ENCODE measurements at regions not wholly inside any gene's neighbourhood (a gene's known extent, or its start where the extent isn't known, plus 50 kb on each side); places are given as distances from the start of the nearest gene placed in this dataset.
A peak's percentile ranks its signal among the peaks of the same experiment; 100 is the strongest.

DNA sequence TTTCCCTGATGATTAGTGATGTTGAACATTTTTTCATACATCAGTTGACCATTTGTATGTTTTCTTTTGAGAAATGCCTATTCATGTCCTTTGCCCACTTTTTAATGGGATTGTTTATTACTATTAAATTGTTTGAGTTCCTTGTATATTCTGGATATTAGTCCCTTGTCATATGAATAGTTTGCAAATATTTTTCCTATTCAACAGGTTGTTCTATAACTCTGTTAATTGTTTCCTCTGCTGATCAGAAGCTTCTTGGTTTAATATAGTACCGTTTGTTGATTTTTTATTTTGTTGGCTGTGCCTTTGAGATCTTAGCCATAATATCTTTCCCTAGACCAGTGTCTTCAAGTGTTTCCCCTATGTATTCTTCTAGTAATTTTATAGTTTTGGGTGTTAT is 189.0 kb upstream of the RARB start:
- in situ Hi-C loops (cut with HindIII; ENCODE audit: low pct_unique_long_range_greater_than_20kb, low sequenced_read_pairs): no loop called here
- DNase-seq (ENCODE audit: low read depth in 1 of 2, low spot score in 1 of 2): no peak
- TF ChIP-seq JUND (IDR thresholded peaks at IDR 0.05; ENCODE audit: low read depth): no peak

DNA sequence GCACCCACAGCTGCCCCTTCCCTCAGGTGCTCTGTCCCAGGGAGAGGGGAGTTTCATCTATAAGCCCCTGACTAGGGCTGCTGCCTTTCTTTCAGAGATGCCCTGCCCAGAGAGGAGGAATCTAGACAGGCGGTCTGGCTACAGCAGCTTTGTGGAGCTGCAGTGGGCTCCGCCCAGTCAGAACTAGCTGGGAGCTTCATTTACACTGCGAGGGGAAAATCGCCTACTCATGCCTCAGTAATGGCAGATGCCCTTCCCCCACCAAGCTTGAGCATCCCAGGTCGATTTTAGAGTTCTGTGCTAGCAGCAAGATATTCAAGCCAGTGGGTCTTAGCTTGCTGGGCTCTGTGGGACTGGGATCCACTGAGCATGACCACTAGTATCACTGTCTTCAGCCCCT is 181.2 kb upstream of the RARB start:
- in situ Hi-C loops (cut with HindIII; ENCODE audit: low pct_unique_long_range_greater_than_20kb, low sequenced_read_pairs): no loop called here
- no peak for TF ChIP-seq JUND (IDR thresholded peaks at IDR 0.05; ENCODE audit: low read depth)
- no peak for DNase-seq (ENCODE audit: low read depth in 1 of 2, low spot score in 1 of 2)

DNA sequence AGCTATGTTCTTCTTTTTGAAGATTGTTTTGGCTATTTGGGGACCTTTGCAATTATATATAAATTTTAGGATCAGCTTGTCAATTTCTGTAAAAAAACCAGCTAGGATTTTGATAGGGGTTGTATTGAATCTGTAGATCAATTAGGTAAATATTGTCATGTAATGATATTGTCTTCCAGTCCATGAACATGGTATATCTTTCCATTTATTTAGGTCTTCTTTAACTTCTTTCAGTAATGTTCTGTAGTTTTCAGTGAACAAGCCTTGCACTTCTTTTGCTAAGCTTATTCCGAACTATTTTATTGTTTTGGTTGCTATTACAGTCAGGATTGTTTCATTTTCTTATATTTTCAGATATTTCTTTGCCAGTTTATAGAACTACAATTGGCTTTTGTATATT is 175.8 kb upstream of the RARB start:
- in situ Hi-C loops (cut with HindIII; ENCODE audit: low pct_unique_long_range_greater_than_20kb, low sequenced_read_pairs): no loop called here
- no peak for DNase-seq (ENCODE audit: low read depth in 1 of 2, low spot score in 1 of 2)
- TF ChIP-seq JUND (IDR thresholded peaks at IDR 0.05; ENCODE audit: low read depth): no peak

DNA sequence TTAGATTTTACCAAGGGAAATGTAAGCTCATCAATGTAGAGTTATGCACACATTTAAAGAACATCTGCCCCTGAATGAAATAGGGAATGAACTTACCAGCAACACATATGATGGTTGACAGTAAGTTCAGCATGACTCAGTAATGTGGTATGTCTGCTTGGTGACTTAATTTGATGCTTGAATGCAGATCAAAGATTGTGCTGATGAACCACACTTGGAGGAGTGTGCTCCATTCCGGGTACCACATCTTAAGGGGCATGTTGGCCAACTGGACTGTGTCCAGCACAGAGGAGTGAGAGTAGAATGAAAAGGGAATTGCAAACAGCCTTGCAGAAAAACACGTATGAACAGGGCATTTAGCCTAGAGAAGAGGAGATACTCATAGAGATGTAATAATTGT is 171.0 kb upstream of the RARB start:
- DNase-seq (ENCODE audit: low read depth in 1 of 2, low spot score in 1 of 2): no peak
- in situ Hi-C loops (cut with HindIII; ENCODE audit: low pct_unique_long_range_greater_than_20kb, low sequenced_read_pairs): no loop called here

DNA sequence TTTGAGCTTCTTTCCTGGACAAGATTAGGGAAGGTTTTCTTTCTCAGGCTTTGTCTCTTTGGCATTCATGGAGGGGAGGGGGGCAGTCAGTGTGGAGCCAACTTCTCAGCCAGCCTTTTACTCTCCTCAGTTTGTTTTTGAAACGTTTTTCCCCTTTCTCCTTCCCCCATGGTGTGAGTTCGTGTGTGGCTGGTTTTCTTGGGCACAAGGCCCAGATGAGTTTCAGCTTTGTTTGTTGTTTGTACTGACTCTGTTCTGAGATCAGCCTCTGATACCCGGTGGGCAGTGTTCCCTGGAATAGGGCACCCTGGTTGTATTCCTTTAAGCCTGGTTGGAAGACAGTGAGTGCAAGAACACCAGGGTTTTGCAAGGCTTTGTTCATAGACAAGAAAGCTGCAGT is 168.2 kb upstream of the RARB start:
- in situ Hi-C loops (cut with HindIII; ENCODE audit: low pct_unique_long_range_greater_than_20kb, low sequenced_read_pairs): no loop called here
- DNase-seq (ENCODE audit: low read depth in 1 of 2, low spot score in 1 of 2): peak in 1 of 2 experiments; percentile 51

More for the DNA sequence above, 171.0 kb upstream of the RARB start:
- TF ChIP-seq JUND (IDR thresholded peaks at IDR 0.05; ENCODE audit: low read depth): no peak

DNA sequence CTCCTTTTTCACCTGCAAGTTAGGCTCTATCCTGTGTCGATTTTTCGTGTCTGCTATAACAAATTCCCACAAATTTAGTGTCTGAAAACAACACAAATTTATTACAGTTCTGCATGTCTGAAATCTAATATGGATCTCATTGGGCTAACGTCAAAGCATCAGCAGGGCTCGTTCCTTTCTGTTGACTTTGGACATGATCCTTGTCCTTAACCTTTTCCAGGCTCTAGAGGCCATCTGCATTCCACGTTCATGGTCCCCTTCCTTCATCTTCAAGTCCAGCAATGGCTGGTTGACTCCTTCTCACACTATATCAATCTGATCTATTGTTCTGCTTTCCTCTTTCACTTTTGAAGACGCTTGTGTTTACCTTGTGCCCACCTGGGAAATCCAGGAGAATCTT is 165.7 kb upstream of the RARB start:
- in situ Hi-C loops (cut with HindIII; ENCODE audit: low pct_unique_long_range_greater_than_20kb, low sequenced_read_pairs): no loop called here

More for the DNA sequence above, 168.2 kb upstream of the RARB start:
- no peak for TF ChIP-seq JUND (IDR thresholded peaks at IDR 0.05; ENCODE audit: low read depth)

DNA sequence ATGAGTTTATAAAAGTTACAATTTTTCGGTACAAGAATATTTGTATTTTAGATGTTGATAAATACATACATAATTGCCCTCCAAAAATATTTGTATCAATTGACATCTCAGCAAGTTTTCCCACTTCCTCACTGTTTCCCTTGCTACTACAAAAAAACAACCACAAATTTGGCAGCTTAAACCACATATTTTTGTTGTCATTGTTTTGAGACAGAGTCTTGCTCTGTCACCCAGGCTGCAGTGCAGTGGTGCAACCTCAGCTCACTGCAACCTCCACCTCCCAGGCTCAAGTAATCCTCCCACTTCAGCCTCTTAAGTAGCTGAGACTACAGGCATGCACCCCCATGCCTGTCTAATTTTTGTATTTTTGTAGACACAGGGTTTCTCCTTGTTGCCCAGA is 162.8 kb upstream of the RARB start:
- in situ Hi-C loops (cut with HindIII; ENCODE audit: low pct_unique_long_range_greater_than_20kb, low sequenced_read_pairs): no loop called here
- DNase-seq (ENCODE audit: low read depth in 1 of 2, low spot score in 1 of 2): no peak
- TF ChIP-seq JUND (IDR thresholded peaks at IDR 0.05; ENCODE audit: low read depth): no peak

More for the DNA sequence above, 165.7 kb upstream of the RARB start:
- DNase-seq (ENCODE audit: low read depth in 1 of 2, low spot score in 1 of 2): no peak
- TF ChIP-seq JUND (IDR thresholded peaks at IDR 0.05; ENCODE audit: low read depth): no peak

DNA sequence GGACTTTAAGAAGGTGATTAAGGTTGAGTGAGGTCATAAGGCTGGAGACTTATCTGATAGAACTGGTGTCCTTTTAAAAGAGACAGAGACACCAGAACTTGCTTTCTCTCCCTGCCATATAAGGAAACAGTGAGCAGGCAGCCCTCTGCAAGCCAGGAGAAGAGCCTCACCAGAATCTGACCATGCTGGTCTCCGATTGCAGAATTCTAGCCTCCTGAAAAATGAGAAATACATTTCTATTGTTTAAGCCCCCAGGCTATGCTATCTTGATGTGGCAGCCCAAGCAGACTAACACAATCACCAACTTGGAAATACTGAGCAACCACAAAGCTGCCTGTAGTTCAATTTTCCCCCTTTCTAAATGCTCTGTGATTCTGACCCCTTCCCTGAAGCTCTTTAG is 161.4 kb upstream of the RARB start:
- no peak for DNase-seq (ENCODE audit: low read depth in 1 of 2, low spot score in 1 of 2)
- in situ Hi-C loops (cut with HindIII; ENCODE audit: low pct_unique_long_range_greater_than_20kb, low sequenced_read_pairs): no loop called here
- no peak for TF ChIP-seq JUND (IDR thresholded peaks at IDR 0.05; ENCODE audit: low read depth)

DNA sequence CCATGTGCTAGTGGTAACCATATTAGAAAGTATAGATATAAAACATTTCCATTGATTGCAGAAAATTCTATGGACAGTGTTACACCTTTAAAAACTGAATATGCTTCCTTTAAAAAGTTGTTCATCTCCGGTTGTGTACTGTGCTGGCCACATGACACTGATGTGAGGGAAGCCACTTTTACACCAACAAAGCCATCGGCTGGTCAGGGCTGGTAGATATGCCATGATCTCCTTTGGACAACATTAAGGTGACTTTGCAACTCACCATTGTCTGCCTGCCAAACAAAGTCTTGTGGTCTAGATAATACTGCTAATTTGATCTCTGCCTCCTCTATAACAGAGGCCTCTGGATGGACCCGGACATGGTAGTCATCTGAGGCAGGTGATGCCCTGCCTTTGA is 156.0 kb upstream of the RARB start:
- no peak for DNase-seq (ENCODE audit: low read depth in 1 of 2, low spot score in 1 of 2)
- TF ChIP-seq JUND (IDR thresholded peaks at IDR 0.05; ENCODE audit: low read depth): no peak
- in situ Hi-C loops (cut with HindIII; ENCODE audit: low pct_unique_long_range_greater_than_20kb, low sequenced_read_pairs): no loop called here

DNA sequence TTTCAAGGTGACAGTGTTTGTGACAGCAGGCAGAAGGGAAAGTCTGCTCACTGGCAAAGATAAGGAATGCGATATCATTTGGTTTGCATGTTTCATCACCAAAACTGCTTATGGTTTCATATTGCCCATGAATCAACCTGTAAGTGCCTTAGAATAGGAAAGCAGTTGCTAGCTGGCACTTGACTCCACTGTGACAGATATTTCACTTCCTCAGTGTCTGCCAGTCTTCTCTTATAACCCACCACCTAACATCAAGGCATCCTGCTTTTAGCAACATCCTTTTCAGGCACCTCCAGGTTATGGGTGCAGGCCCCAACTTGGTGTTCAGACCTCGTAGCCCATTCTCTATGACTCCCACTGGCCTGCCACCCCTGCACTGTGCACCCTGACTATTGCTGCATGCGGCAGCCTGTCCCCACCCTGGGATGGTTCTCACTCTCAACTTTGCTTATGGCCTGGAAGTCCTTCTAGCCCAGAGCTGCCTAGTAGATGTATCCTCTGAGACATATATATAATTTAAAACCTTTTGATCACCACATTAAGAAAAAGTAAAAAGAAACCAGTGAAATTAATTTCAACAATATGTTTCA is 154.4 kb upstream of the RARB start:
- in situ Hi-C loops (cut with HindIII; ENCODE audit: low pct_unique_long_range_greater_than_20kb, low sequenced_read_pairs): no loop called here
- no peak for DNase-seq (ENCODE audit: low read depth in 1 of 2, low spot score in 1 of 2)
- TF ChIP-seq JUND (IDR thresholded peaks at IDR 0.05; ENCODE audit: low read depth): no peak

DNA sequence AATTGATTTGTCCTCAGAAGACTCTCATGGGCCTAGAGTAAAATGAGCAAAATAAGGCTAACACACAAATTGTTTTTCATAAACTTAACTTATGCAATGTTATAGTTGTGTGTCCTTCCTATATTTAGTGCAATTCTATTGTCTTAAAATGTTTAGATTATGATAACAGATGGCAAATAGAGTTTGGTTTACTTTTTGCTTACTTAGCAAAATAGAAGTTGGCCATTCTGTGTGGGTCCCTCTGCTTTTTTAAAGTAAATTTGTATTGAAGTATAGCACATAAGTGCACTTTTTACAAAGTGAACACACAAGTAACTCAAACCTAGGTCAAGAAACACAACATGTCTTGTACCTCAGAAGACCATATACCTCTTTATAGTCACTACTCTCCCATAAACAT is 150.6 kb upstream of the RARB start:
- DNase-seq (ENCODE audit: low read depth in 1 of 2, low spot score in 1 of 2): no peak
- in situ Hi-C loops (cut with HindIII; ENCODE audit: low pct_unique_long_range_greater_than_20kb, low sequenced_read_pairs): no loop called here
- no peak for TF ChIP-seq JUND (IDR thresholded peaks at IDR 0.05; ENCODE audit: low read depth)

DNA sequence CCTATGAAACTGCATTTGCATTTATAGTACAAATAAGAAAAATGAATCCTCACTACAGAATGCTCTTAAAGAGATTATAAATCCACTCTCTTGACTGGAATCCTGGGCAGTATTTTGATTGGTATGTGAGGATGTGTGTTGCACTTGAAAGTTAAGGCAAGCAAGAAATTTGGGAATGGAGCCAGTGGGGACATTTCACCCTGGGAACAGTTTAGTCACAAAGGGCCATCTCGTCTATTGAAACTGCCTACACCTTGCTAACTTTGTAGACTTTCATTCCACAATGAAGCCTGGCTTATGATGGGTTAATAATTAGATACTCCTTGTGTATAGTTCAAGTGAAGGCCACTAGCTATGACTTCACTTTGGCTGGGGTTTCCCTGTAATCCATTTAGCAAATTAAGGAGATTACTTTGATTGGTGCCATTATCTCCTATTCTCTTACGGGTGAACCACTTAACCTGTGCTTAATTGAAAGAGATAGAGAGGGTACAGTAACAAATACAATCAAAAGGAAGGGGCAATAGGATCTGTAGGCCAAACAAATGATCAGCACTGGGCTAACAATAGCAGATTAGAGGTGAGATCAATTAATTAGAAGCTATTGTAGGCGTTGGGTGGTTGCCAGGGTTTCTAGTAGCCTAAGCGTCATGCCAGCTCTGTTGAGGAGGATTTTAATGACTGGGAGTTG is 146.9 kb upstream of the RARB start:
- no peak for TF ChIP-seq JUND (IDR thresholded peaks at IDR 0.05; ENCODE audit: low read depth)
- in situ Hi-C loops (cut with HindIII; ENCODE audit: low pct_unique_long_range_greater_than_20kb, low sequenced_read_pairs): no loop called here
- no peak for DNase-seq (ENCODE audit: low read depth in 1 of 2, low spot score in 1 of 2)

DNA sequence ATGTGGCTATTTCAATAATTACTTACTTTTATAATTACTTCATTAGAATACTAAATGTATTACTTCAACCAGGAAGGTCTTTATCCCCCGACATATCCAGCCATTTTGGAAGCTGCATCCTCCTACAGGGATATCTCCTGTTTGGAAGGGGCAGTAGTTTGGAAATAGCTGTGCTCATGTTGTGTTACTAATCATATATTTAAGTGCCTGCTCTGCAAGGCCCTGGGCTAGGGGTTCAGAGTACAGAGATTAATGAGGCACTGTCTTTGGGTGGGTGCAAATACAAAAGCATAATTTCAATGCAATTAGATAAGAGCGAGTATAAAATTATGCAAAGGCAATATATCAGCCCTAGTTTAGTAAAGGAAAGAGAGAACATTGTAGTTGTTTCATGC is 146.3 kb upstream of the RARB start:
- no peak for DNase-seq (ENCODE audit: low read depth in 1 of 2, low spot score in 1 of 2)
- in situ Hi-C loops (cut with HindIII; ENCODE audit: low pct_unique_long_range_greater_than_20kb, low sequenced_read_pairs): no loop called here
- TF ChIP-seq JUND (IDR thresholded peaks at IDR 0.05; ENCODE audit: low read depth): no peak

DNA sequence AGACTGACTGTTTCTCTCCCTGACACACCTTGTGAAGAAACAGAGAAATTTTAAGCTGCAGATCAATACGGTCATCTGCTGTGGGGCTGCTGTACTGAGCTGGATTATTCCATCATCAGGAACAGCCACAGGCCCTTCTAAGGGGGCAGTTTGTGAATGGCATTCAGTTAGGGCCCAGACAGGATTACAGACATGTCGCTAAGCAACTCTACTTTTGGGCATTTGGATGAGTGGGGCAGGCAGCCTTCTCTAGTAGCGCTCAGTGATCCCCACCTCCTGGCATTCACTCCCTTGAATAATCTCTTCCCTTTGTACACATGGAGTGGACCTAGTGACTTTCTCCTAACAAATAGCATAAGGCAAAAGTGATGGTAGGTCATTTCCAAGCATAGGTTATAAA is 144.4 kb upstream of the RARB start:
- in situ Hi-C loops (cut with HindIII; ENCODE audit: low pct_unique_long_range_greater_than_20kb, low sequenced_read_pairs): no loop called here
- no peak for TF ChIP-seq JUND (IDR thresholded peaks at IDR 0.05; ENCODE audit: low read depth)
- no peak for DNase-seq (ENCODE audit: low read depth in 1 of 2, low spot score in 1 of 2)

Measured in T47D (cell line).